K562 (cell line): ENCODE measurements at regions not wholly inside any gene's neighbourhood (a gene's known extent, or its start where the extent isn't known, plus 50 kb on each side); places are given as distances from the start of the nearest gene placed in this dataset.

ENCODE experiments used
- ATAC-seq: fragments of 200-7000 bp; cut with Tn5 transposase; 3 replicates; pipeline ENCODE4 v1.9.1; 2020; ENCODE audit warnings: moderate library complexity
- BruUV-seq: library from RNA; stranded (reverse); fragments of 400-500 nt; replicated peaks from 2 replicates; lab custom pipeline; 2021; lab: Mats Ljungman, UMichigan
- CTCF ChIA-PET: fragments of 300-600 bp; formaldehyde crosslinking; extraction: SDS; loops from one replicate; lab custom pipeline; 2021; ENCODE audit warnings: low intra/inter-chr PET ratio; lab: Yijun Ruan, JAX
- POLR2A ChIA-PET: fragments of 300-600, 350-650 bp; sonication (Branson Sonifier 250); formaldehyde crosslinking; extraction: SDS; loops from one replicate; lab custom pipeline; 2021; ENCODE audit warnings: antibody characterized with exemption, inconsistent platforms; lab: Yijun Ruan, JAX
- DNase-seq, 4 experiments: peaks; one replicate each; pipeline versions ENCODE4 v3.0.0 to v3.0.0-alpha.2; 2011 to 2018; ENCODE audit warnings: low spot score in 3 of 4, mixed read lengths in 3 of 4; ENCODE audit errors: extremely low read depth in 1 of 4
- FAIRE-seq: peaks from 2 replicates; lab custom pipeline; 2011; peaks lifted over from hg19 to GRCh38; lab: Jason Lieb, UNC
- H2AFZ ChIP-seq: 2 replicates; pipeline ENCODE4 v1.6.0; 2011; ENCODE audit warnings: low read depth, low read length, control low read depth, inconsistent platforms
- H3K27ac ChIP-seq: fragments of 200-600 bp; 3 replicates; pipeline ENCODE4 v1.8.0; 2011; ENCODE audit warnings: low read depth, mild to moderate bottlenecking, control low read depth, inconsistent platforms, low read length, moderate library complexity, mixed read lengths; ENCODE audit errors: extremely low read depth
- H3K27me3 ChIP-seq, 2 experiments: fragments of 300-600 bp in 1 of 2; 2 replicates in 1 of 2; 3 replicates in 1 of 2; pipeline versions ENCODE4 v1.6.0 to v1.8.0; 2011; ENCODE audit warnings: inconsistent platforms in 2 of 2, low read length in 2 of 2, mild to moderate bottlenecking in 1 of 2, mixed read lengths in 1 of 2, moderate library complexity in 1 of 2; ENCODE audit not compliant: control insufficient read depth in 2 of 2, insufficient read depth in 2 of 2
- H3K36me3 ChIP-seq: fragments of 300-600 bp; 3 replicates; pipeline ENCODE4 v1.8.0; 2011; ENCODE audit warnings: mild to moderate bottlenecking, low read length, inconsistent platforms; ENCODE audit not compliant: control insufficient read depth, insufficient read depth
- H3K4me1 ChIP-seq, 2 experiments: fragments of 200-600 bp in 1 of 2; replicated peaks in 1 of 2; 2 replicates in 1 of 2; 3 replicates in 1 of 2; pipeline versions ENCODE4 v1.5.1 to v1.8.0; 2011; ENCODE audit warnings: inconsistent platforms in 2 of 2, low read length in 2 of 2, mild to moderate bottlenecking in 1 of 2, mixed read lengths in 1 of 2, moderate library complexity in 1 of 2; ENCODE audit not compliant: control insufficient read depth in 2 of 2, insufficient read depth in 2 of 2
- H3K4me2 ChIP-seq: 2 replicates; pipeline ENCODE4 v1.6.1; 2011; ENCODE audit warnings: low read length, control low read depth, inconsistent platforms, mixed read lengths; ENCODE audit not compliant: insufficient read depth
- H3K4me3 ChIP-seq: fragments of 200-600 bp; sonication (generic), shearing (Covaris generic); 2 replicates; pipeline ENCODE4 v1.5.1; 2016; ENCODE audit warnings: control low read depth, inconsistent platforms
- H3K79me2 ChIP-seq: fragments of 200-600 bp; 3 replicates; pipeline ENCODE4 v1.8.0; 2011; ENCODE audit warnings: low read length, inconsistent platforms; ENCODE audit not compliant: control insufficient read depth, insufficient read depth
- H3K9ac ChIP-seq, 2 experiments: 2 replicates each; pipeline versions ENCODE4 v1.6.0 to v1.6.1; 2011; ENCODE audit warnings: low read depth in 2 of 2, low read length in 2 of 2, control low read depth in 1 of 2, inconsistent platforms in 1 of 2, mild to moderate bottlenecking in 1 of 2, mixed read lengths in 1 of 2; ENCODE audit not compliant: insufficient read depth in 1 of 2
- H3K9me1 ChIP-seq: one replicate; pipeline ENCODE4 v1.6.0; 2011; ENCODE audit warnings: inconsistent platforms, mild to moderate bottlenecking, low read length, moderate library complexity; ENCODE audit not compliant: control insufficient read depth, insufficient read depth
- H3K9me3 ChIP-seq: replicated peaks from 2 replicates; pipeline ENCODE4 v1.5.1; 2011; ENCODE audit warnings: low read depth, low read length, inconsistent platforms; ENCODE audit not compliant: control insufficient read depth, insufficient read depth
- H4K20me1 ChIP-seq: replicated peaks from 2 replicates; pipeline ENCODE4 v1.6.1; 2011; ENCODE audit warnings: low read length, inconsistent platforms, mixed read lengths; ENCODE audit not compliant: control insufficient read depth, insufficient read depth
- BCL6 ChIP-seq: fragments of 250-450 bp; sonication (Bioruptor Pico); IDR thresholded peaks from 2 replicates; pipeline ENCODE4 v1.4.0; 2020
- CLOCK ChIP-seq: fragments of 250-450 bp; sonication (Bioruptor Pico); IDR thresholded peaks from 2 replicates; pipeline ENCODE4 v1.4.0; 2020; ENCODE audit warnings: mild to moderate bottlenecking, moderate library complexity, borderline replicate concordance
- CREB3L1 ChIP-seq: fragments of 450-650 bp; IDR thresholded peaks from 2 replicates; pipeline ENCODE4 v1.6.1; 2014; ENCODE audit warnings: low read depth, mild to moderate bottlenecking, moderate library complexity, borderline replicate concordance
- DMBX1 ChIP-seq: fragments of 250-450 bp; sonication (Bioruptor Pico); IDR thresholded peaks from 2 replicates; pipeline ENCODE4 v1.8.0; 2022; ENCODE audit warnings: inconsistent platforms, mild to moderate bottlenecking, moderate library complexity, borderline replicate concordance
- E2F3 ChIP-seq: fragments of 250-450 bp; sonication (Bioruptor Pico); IDR thresholded peaks from 2 replicates; pipeline ENCODE4 v1.4.0; 2020; ENCODE audit warnings: mild to moderate bottlenecking
- MTF1 ChIP-seq: fragments of 250-450 bp; sonication (Bioruptor Pico); IDR thresholded peaks from 2 replicates; pipeline ENCODE4 v1.9.0; 2021; ENCODE audit warnings: moderate library complexity, mild to moderate bottlenecking, inconsistent platforms, borderline replicate concordance
- PHTF2 ChIP-seq: fragments of 250-450 bp; sonication (Bioruptor Pico); IDR thresholded peaks from 2 replicates; pipeline ENCODE4 v1.5.0; 2021; ENCODE audit warnings: mild to moderate bottlenecking
- SMARCE1 ChIP-seq: fragments of 450-650 bp; IDR thresholded peaks from 2 replicates; pipeline ENCODE4 v1.7.1; 2016; ENCODE audit warnings: mild to moderate bottlenecking
- ZC3H11A ChIP-seq: IDR thresholded peaks from 2 replicates; pipeline ENCODE4 v1.6.1; 2012; ENCODE audit warnings: low read depth, low read length, improper control_type of control experiment
- ZNF239 ChIP-seq: fragments of 250-450 bp; sonication (Bioruptor Pico); IDR thresholded peaks from 2 replicates; pipeline ENCODE4 v1.4.0; 2020; ENCODE audit warnings: mild to moderate bottlenecking
- ZNF511 ChIP-seq: sonication (generic); formaldehyde crosslinking; IDR thresholded peaks from 2 replicates; pipeline ENCODE4 v1.8.0; 2022; ENCODE audit warnings: mild to moderate bottlenecking, missing genetic modification reagents
- ZSCAN32 ChIP-seq: fragments of 450-650 bp; formaldehyde crosslinking; IDR thresholded peaks from 2 replicates; pipeline ENCODE4 v1.4.0; 2020; ENCODE audit warnings: mild to moderate bottlenecking, moderate library complexity
- in situ Hi-C: fragments of 300-500 bp; cut with MboI; formaldehyde crosslinking; loops from 4 replicates; pipeline ENCODE4 v1.15.0; 2018; ENCODE audit warnings: inconsistent platforms, mixed read lengths
- intact Hi-C: fragments of 100-400 bp; cut with micrococcal nuclease; formaldehyde crosslinking; loops from 2 replicates; pipeline ENCODE4 v1.14.2; 2022

- TF ChIP-seq ZC3H11A (no peak), CREB3L1 (no peak), BCL6 (CRISPR knock-in tag) (no peak), ZSCAN32 (CRISPR knock-in tag) (no peak), ZNF239 (no peak), E2F3 (CRISPR knock-in tag) (no peak), ZNF511 (CRISPR knock-in tag) (no peak), MTF1 (CRISPR knock-in tag) (no peak), PHTF2 (CRISPR knock-in tag) (no peak)
These were observed 1006.4 kb downstream of the ARAP2 start (continued) for GRCh38 chr4:35237924-35238323.

- no peak overlapping the region for H3K4me3 ChIP-seq
- no peaks in the 10 kb centered on the region for H3K9me1 ChIP-seq
- ChIA-PET CTCF (no interaction called here), POLR2A (no interaction called here)
- H3K4me1 ChIP-seq: no peaks in the 10 kb centered on the region
- no peak overlapping the region for H3K9ac ChIP-seq
- FAIRE-seq: no peak
- no peak overlapping the region for H2AFZ ChIP-seq
- H3K4me2 ChIP-seq: no peak overlapping the region
- no peaks in the 10 kb centered on the region for H4K20me1 ChIP-seq
- H3K36me3 ChIP-seq: no peaks in the 10 kb centered on the region
- BruUV-seq: no TSS peak
- intact Hi-C loops (no loop called here), in situ Hi-C loops (no loop called here)
- no peak overlapping the region for H3K27ac ChIP-seq
- DNase-seq: no peak
- no peaks in the 10 kb centered on the region for H3K27me3 ChIP-seq
- TF ChIP-seq DMBX1 (CRISPR knock-in tag) (no peak), SMARCE1 (no peak), CLOCK (no peak)
- no peaks in the 10 kb centered on the region for H3K79me2 ChIP-seq
- ATAC-seq: no peak
- H3K9me3 ChIP-seq: no peaks in the 10 kb centered on the region
These were observed 1005.5 kb downstream of the ARAP2 start for GRCh38 chr4:35238793-35239192.
